Tibial nerve (tissue), 4 donors: ENCODE measurements at regions not wholly inside any gene's neighbourhood (a gene's known extent, or its start where the extent isn't known, plus 50 kb on each side); places are given as distances from the start of the nearest gene placed in this dataset.

ENCODE experiments used
- CTCF ChIP-seq, 5 experiments: fragments of 200-600 bp in 3 of 5; fragments of 450-650 bp in 2 of 5; sonication (generic) in 3 of 5; IDR thresholded peaks; one replicate each; pipeline ENCODE4 v1.5.1; 2016 to 2019; ENCODE audit warnings: antibody characterized with exemption in 5 of 5, mild to moderate bottlenecking in 3 of 5, moderate library complexity in 2 of 5
- EP300 ChIP-seq, 2 donors: sonication (generic); formaldehyde crosslinking; IDR thresholded peaks; one replicate each; pipeline ENCODE4 v1.6.1; 2017; ENCODE audit warnings: antibody characterized with exemption in 2 of 2, mild to moderate bottlenecking in 1 of 2

- TF ChIP-seq EP300 (IDR thresholded peaks at IDR 0.05) (no peak), CTCF (IDR thresholded peaks at IDR 0.05) (no peak)
These were observed 131.5 kb upstream of the RALGAPA2 start for GRCh38 chr20:20843982-20844381.
